CD4-positive, alpha-beta T cell (primary cell): ENCODE measurements at regions not wholly inside any gene's neighbourhood (a gene's known extent, or its start where the extent isn't known, plus 50 kb on each side); places are given as distances from the start of the nearest gene placed in this dataset.

Experiments
- ATAC-seq: fragments of 200-7000 bp; cut with Tn5 transposase; one replicate; pipeline ENCODE4 v1.10.0; 2022; ENCODE audit warnings: mild to moderate bottlenecking; ENCODE audit not compliant: poor library complexity
- CTCF ChIA-PET: fragments of 350-600 bp; sonication (Branson Sonifier 250); formaldehyde crosslinking; loops from one replicate; lab custom pipeline; 2021; ENCODE audit warnings: antibody characterized with exemption, inconsistent platforms; lab: Charles Lee
- POLR2A ChIA-PET: fragments of 350-600 bp; sonication (Branson Sonifier 250); formaldehyde crosslinking; loops from one replicate; lab custom pipeline; 2021; ENCODE audit warnings: antibody characterized with exemption, inconsistent platforms; lab: Charles Lee
- DNase-seq, 14 experiments: peaks; one replicate each; pipeline ENCODE4 v3.0.0-alpha.2; 2013 to 2020; ENCODE audit warnings: mixed read lengths in 2 of 14
- H3K27ac ChIP-seq, 2 donors: one replicate each; pipeline versions ENCODE4 v1.5.1 to v1.7.0; 2013; ENCODE audit warnings: low read length in 2 of 2, low read depth in 1 of 2, mild to moderate bottlenecking in 1 of 2
- H3K27me3 ChIP-seq, 2 experiments: 1 replicate in 1 of 2; 2 replicates in 1 of 2; pipeline versions ENCODE4 v1.6.1 to v1.7.0; 2013; ENCODE audit warnings: low read length in 2 of 2, control low read depth in 1 of 2, mild to moderate bottlenecking in 1 of 2, moderate library complexity in 1 of 2; ENCODE audit not compliant: insufficient read depth in 2 of 2, control insufficient read depth in 1 of 2
- H3K36me3 ChIP-seq: one replicate; pipeline ENCODE4 v1.6.1; 2013; ENCODE audit warnings: low read length, control low read depth; ENCODE audit not compliant: insufficient read depth
- H3K4me1 ChIP-seq: one replicate; pipeline ENCODE4 v1.6.1; 2013; ENCODE audit warnings: low read length, control low read depth; ENCODE audit not compliant: insufficient read depth
- H3K4me3 ChIP-seq: one replicate; pipeline ENCODE4 v1.5.1; 2013; ENCODE audit warnings: mild to moderate bottlenecking, low read length, moderate library complexity
- H3K9me3 ChIP-seq, 2 experiments: 1 replicate in 1 of 2; 2 replicates in 1 of 2; pipeline versions ENCODE4 v1.6.1 to v1.7.0; 2013; ENCODE audit warnings: low read length in 2 of 2, mild to moderate bottlenecking in 2 of 2, control low read depth in 1 of 2, moderate library complexity in 1 of 2; ENCODE audit not compliant: control insufficient read depth in 1 of 2, insufficient read depth in 1 of 2
- H3K27ac Mint-ChIP-seq: one replicate; pipeline ENCODE4 v1.8.0; 2020; ENCODE audit warnings: mixed read lengths
- H3K27me3 Mint-ChIP-seq: one replicate; pipeline ENCODE4 v1.8.0; 2021; ENCODE audit warnings: mixed read lengths
- H3K36me3 Mint-ChIP-seq: one replicate; pipeline ENCODE4 v1.8.0; 2021; ENCODE audit warnings: low read depth, mixed read lengths
- H3K4me1 Mint-ChIP-seq: one replicate; pipeline ENCODE4 v1.8.0; 2021; ENCODE audit warnings: low read depth, mixed read lengths
- H3K4me3 Mint-ChIP-seq: one replicate; pipeline ENCODE4 v1.8.0; 2020; ENCODE audit warnings: mild to moderate bottlenecking, mixed read lengths
- H3K9me3 Mint-ChIP-seq: one replicate; pipeline ENCODE4 v1.8.0; 2020; ENCODE audit warnings: mixed read lengths
- CTCF ChIP-seq: fragments of 200-600 bp; IDR thresholded peaks from one replicate; pipeline ENCODE4 v1.8.0; 2022; ENCODE audit warnings: antibody characterized with exemption, mild to moderate bottlenecking
- intact Hi-C, 2 experiments: fragments of 100-400 bp; cut with DNase I in 1 of 2; cut with micrococcal nuclease in 1 of 2; formaldehyde crosslinking; loops; one replicate each; pipeline versions ENCODE4 v1.15.1 to v1.9.0; 2023 to 2025; cut with DNase I, micrococcal nuclease

- Mint-ChIP-seq H3K4me1 (no peaks in the 10 kb centered on the region), H3K36me3 (no peaks in the 10 kb centered on the region), H3K4me3 (no peak overlapping the region), H3K27me3 (no peaks in the 10 kb centered on the region), H3K27ac (no peak overlapping the region), H3K9me3 (peaks cover 2% of the 10 kb centered on the region)
- H3K4me3 ChIP-seq, result no peak overlapping the region
- intact Hi-C loops, result no loop called here
- POLR2A ChIA-PET, result no interaction called here
- no peak for TF ChIP-seq CTCF
- CTCF ChIA-PET, result no interaction called here
- H3K4me1 ChIP-seq, result no peaks in the 10 kb centered on the region
- H3K27ac ChIP-seq, result no peak overlapping the region
- ATAC-seq (no peak), DNase-seq (peak in 3 of 14 experiments; percentile 15 to 37 (median 21))
- H3K27me3 ChIP-seq, result no peaks in the 10 kb centered on the region
- H3K36me3 ChIP-seq, result no peaks in the 10 kb centered on the region
- no peaks in the 10 kb centered on the region for H3K9me3 ChIP-seq
Measured at GRCh38 chr4:81747242-81747930, 275.7 kb upstream of the RASGEF1B start.

GRCh38 chr4:81746773-81747172 lies 275.1 kb upstream of the RASGEF1B start:
- intact Hi-C loops, result no loop called here
- H3K27ac ChIP-seq, result no peak overlapping the region
- H3K27me3 ChIP-seq, result no peaks in the 10 kb centered on the region
- no peaks in the 10 kb centered on the region for H3K4me1 ChIP-seq
- no peaks in the 10 kb centered on the region for H3K27me3 Mint-ChIP-seq
- H3K9me3 ChIP-seq, result no peaks in the 10 kb centered on the region
- no peaks in the 10 kb centered on the region for H3K4me1 Mint-ChIP-seq
- TF ChIP-seq CTCF, result no peak
- DNase-seq, result no peak
- no peak for ATAC-seq
- H3K27ac Mint-ChIP-seq, result no peak overlapping the region
- no peaks in the 10 kb centered on the region for H3K36me3 ChIP-seq
- H3K36me3 Mint-ChIP-seq, result no peaks in the 10 kb centered on the region
- POLR2A ChIA-PET, result no interaction called here
- H3K4me3 Mint-ChIP-seq, result no peak overlapping the region
- CTCF ChIA-PET, result no interaction called here
- no peak overlapping the region for H3K4me3 ChIP-seq
- peaks cover 2% of the 10 kb centered on the region for H3K9me3 Mint-ChIP-seq

GRCh38 chr4:81746071-81746470 lies 274.4 kb upstream of the RASGEF1B start:
- Mint-ChIP-seq H3K4me3 (no peak overlapping the region), H3K9me3 (peaks cover 2% of the 10 kb centered on the region), H3K4me1 (no peaks in the 10 kb centered on the region), H3K36me3 (no peaks in the 10 kb centered on the region), H3K27me3 (no peaks in the 10 kb centered on the region), H3K27ac (no peak overlapping the region)
- ChIA-PET CTCF (no interaction called here), POLR2A (no interaction called here)
- Histone ChIP-seq H3K27ac (no peak overlapping the region), H3K36me3 (no peaks in the 10 kb centered on the region), H3K4me1 (no peaks in the 10 kb centered on the region), H3K4me3 (no peak overlapping the region), H3K9me3 (no peaks in the 10 kb centered on the region), H3K27me3 (no peaks in the 10 kb centered on the region)
- ATAC-seq (no peak), DNase-seq (no peak)
- no peak for TF ChIP-seq CTCF
- intact Hi-C loops, result no loop called here
